H1 (cell line): ENCODE measurements at regions not wholly inside any gene's neighbourhood (a gene's known extent, or its start where the extent isn't known, plus 50 kb on each side); places are given as distances from the start of the nearest gene placed in this dataset.

Experiments
- CTCF ChIA-PET: fragments of 300-600 bp; sonication (Branson Sonifier 250); formaldehyde crosslinking; loops from one replicate; lab custom pipeline; 2021; ENCODE audit not compliant: partially characterized antibody; lab: Charles Lee
- POLR2A ChIA-PET: fragments of 300-600 bp; sonication (Branson Sonifier 250); formaldehyde crosslinking; loops from one replicate; lab custom pipeline; 2021; ENCODE audit warnings: inconsistent platforms; ENCODE audit not compliant: partially characterized antibody; lab: Charles Lee
- DNase-seq, 2 experiments: peaks; one replicate each; pipeline versions ENCODE4 v3.0.0 to v3.0.0-alpha.2; 2010 to 2022; ENCODE audit warnings: low spot score in 2 of 2, low read depth in 1 of 2, mixed read lengths in 1 of 2
- FAIRE-seq: peaks from 2 replicates; lab custom pipeline; 2011; peaks lifted over from hg19 to GRCh38; lab: Jason Lieb, UNC
- H2AFZ ChIP-seq: 2 replicates; pipeline ENCODE4 v1.8.1; 2012; ENCODE audit warnings: low read length, inconsistent platforms
- H2AK5ac ChIP-seq: 2 replicates; pipeline ENCODE4 v1.6.1; 2013; ENCODE audit warnings: low read depth, low read length
- H2BK120ac ChIP-seq: replicated peaks from 2 replicates; pipeline ENCODE3; 2013; ENCODE audit warnings: low read depth, low read length, inconsistent platforms
- H2BK12ac ChIP-seq: 2 replicates; pipeline ENCODE4 v1.6.1; 2013; ENCODE audit warnings: low read depth, low read length
- H2BK15ac ChIP-seq: 2 replicates; pipeline ENCODE4 v1.6.1; 2013; ENCODE audit warnings: low read length
- H2BK20ac ChIP-seq: 2 replicates; pipeline ENCODE4 v1.6.1; 2013; ENCODE audit warnings: low read length
- H2BK5ac ChIP-seq: 2 replicates; pipeline ENCODE4 v1.6.1; 2013; ENCODE audit warnings: low read depth, low read length
- H3K14ac ChIP-seq: 2 replicates; pipeline ENCODE4 v1.6.1; 2013; ENCODE audit warnings: inconsistent platforms; ENCODE audit not compliant: insufficient read length
- H3K18ac ChIP-seq: 2 replicates; pipeline ENCODE4 v1.6.1; 2013; ENCODE audit warnings: low read length; ENCODE audit errors: extremely low read depth
- H3K23ac ChIP-seq: 2 replicates; pipeline ENCODE4 v1.6.1; 2013; ENCODE audit warnings: inconsistent platforms; ENCODE audit not compliant: insufficient read length
- H3K23me2 ChIP-seq: 2 replicates; pipeline ENCODE4 v1.6.1; 2013; ENCODE audit warnings: low read depth, low read length
- H3K27ac ChIP-seq: 2 replicates; pipeline ENCODE4 v1.6.1; 2011; ENCODE audit warnings: low read depth, low read length, inconsistent platforms
- H3K27me3 ChIP-seq, 4 experiments: replicated peaks in 1 of 4; 1 replicate in 1 of 4; 2 replicates in 3 of 4; pipeline versions ENCODE4 v1.6.1 to v1.8.1; 2011 to 2013; ENCODE audit warnings: low read length in 3 of 4, mild to moderate bottlenecking in 3 of 4, inconsistent platforms in 2 of 4, mixed read lengths in 2 of 4, moderate library complexity in 1 of 4; ENCODE audit not compliant: control insufficient read depth in 3 of 4, insufficient read depth in 3 of 4; ENCODE audit errors: extremely low read depth in 1 of 4
- H3K36me3 ChIP-seq, 4 experiments: 2 replicates each; pipeline versions ENCODE4 v1.6.1 to v1.8.1; 2011 to 2013; ENCODE audit warnings: mild to moderate bottlenecking in 4 of 4, low read length in 3 of 4, moderate library complexity in 2 of 4, control low read depth in 1 of 4, inconsistent platforms in 1 of 4; ENCODE audit not compliant: insufficient read depth in 4 of 4, control insufficient read depth in 2 of 4
- H3K4ac ChIP-seq: replicated peaks from 2 replicates; pipeline ENCODE3; 2013; ENCODE audit warnings: low read length, low read depth, mixed read lengths, inconsistent platforms; ENCODE audit not compliant: insufficient read length
- H3K4me1 ChIP-seq, 4 experiments: replicated peaks in 1 of 4; 1 replicate in 1 of 4; 2 replicates in 3 of 4; pipeline versions ENCODE4 v1.6.1 to v1.8.1; 2011 to 2013; ENCODE audit warnings: low read length in 3 of 4, inconsistent platforms in 2 of 4, mixed read lengths in 1 of 4; ENCODE audit not compliant: insufficient read depth in 4 of 4, control insufficient read depth in 3 of 4
- H3K4me2 ChIP-seq, 2 experiments: 2 replicates each; pipeline versions ENCODE4 v1.6.1 to v1.8.1; 2011 to 2013; ENCODE audit warnings: low read depth in 2 of 2, low read length in 2 of 2, control low read depth in 1 of 2, inconsistent platforms in 1 of 2, mild to moderate bottlenecking in 1 of 2; ENCODE audit not compliant: insufficient read depth in 1 of 2
- H3K4me3 ChIP-seq, 4 experiments: fragments of 200-600, 300-600 bp in 1 of 4; sonication (generic), shearing (Covaris generic), sonication (Bioruptor Twin) in 1 of 4; 2 replicates each; pipeline versions ENCODE4 v1.5.1 to v1.8.1; 2011 to 2016; ENCODE audit warnings: low read length in 4 of 4, low read depth in 3 of 4, control low read depth in 2 of 4, inconsistent platforms in 2 of 4, mild to moderate bottlenecking in 2 of 4, mixed read lengths in 1 of 4, moderate library complexity in 1 of 4; ENCODE audit not compliant: insufficient read depth in 2 of 4; ENCODE audit errors: extremely low read depth in 1 of 4
- H3K56ac ChIP-seq: replicated peaks from 2 replicates; pipeline ENCODE3; 2013; ENCODE audit warnings: low read depth, mild to moderate bottlenecking, mixed read lengths, low read length, inconsistent platforms; ENCODE audit not compliant: insufficient read length
- H3K79me1 ChIP-seq: 2 replicates; pipeline ENCODE4 v1.6.1; 2013; ENCODE audit warnings: low read depth, low read length, control low read depth
- H3K79me2 ChIP-seq, 2 experiments: 2 replicates each; pipeline versions ENCODE4 v1.6.1 to v1.8.1; 2012 to 2013; ENCODE audit warnings: low read length in 2 of 2, mild to moderate bottlenecking in 2 of 2, inconsistent platforms in 1 of 2; ENCODE audit not compliant: insufficient read depth in 2 of 2, control insufficient read depth in 1 of 2
- H3K9ac ChIP-seq, 4 experiments: replicated peaks in 1 of 4; 1 replicate in 1 of 4; 2 replicates in 3 of 4; pipeline versions ENCODE4 v1.6.1 to v1.8.1; 2011 to 2013; ENCODE audit warnings: low read depth in 3 of 4, low read length in 3 of 4, control low read depth in 2 of 4, mild to moderate bottlenecking in 2 of 4, moderate library complexity in 2 of 4, inconsistent platforms in 1 of 4; ENCODE audit errors: extremely low read depth in 1 of 4
- H3K9me3 ChIP-seq, 2 experiments: 2 replicates each; pipeline versions ENCODE4 v1.6.1 to v1.8.1; 2012 to 2013; ENCODE audit warnings: mild to moderate bottlenecking in 2 of 2, moderate library complexity in 2 of 2, control low read depth in 1 of 2, inconsistent platforms in 1 of 2, low read depth in 1 of 2, low read length in 1 of 2, mixed read lengths in 1 of 2; ENCODE audit not compliant: insufficient read depth in 2 of 2
- H4K20me1 ChIP-seq, 2 experiments: replicated peaks in 1 of 2; 2 replicates each; pipeline versions ENCODE3 to v1.8.1; 2011 to 2013; ENCODE audit warnings: inconsistent platforms in 2 of 2, low read length in 2 of 2, mild to moderate bottlenecking in 1 of 2; ENCODE audit not compliant: insufficient read depth in 2 of 2, control insufficient read depth in 1 of 2
- H4K5ac ChIP-seq: 2 replicates; pipeline ENCODE4 v1.6.1; 2013; ENCODE audit warnings: low read length, low read depth, mixed read lengths, inconsistent platforms; ENCODE audit not compliant: insufficient read length
- H4K8ac ChIP-seq: 2 replicates; pipeline ENCODE4 v1.8.0; 2013; ENCODE audit warnings: mild to moderate bottlenecking, moderate library complexity, low read length, inconsistent platforms; ENCODE audit not compliant: insufficient read depth; ENCODE audit errors: extremely low read depth
- H4K91ac ChIP-seq: replicated peaks from 2 replicates; pipeline ENCODE3; 2013; ENCODE audit warnings: low read length, mixed read lengths, inconsistent platforms; ENCODE audit not compliant: insufficient read length
- CBX8 ChIP-seq: fragments of 300-800, 300-1000 bp; sonication (generic); IDR thresholded peaks from 2 replicates; pipeline ENCODE4 v1.7.1; 2016; ENCODE audit warnings: low read depth, low read length, borderline replicate concordance
- CHD1 ChIP-seq: IDR thresholded peaks from 2 replicates; pipeline ENCODE4 v1.6.1; 2012; ENCODE audit warnings: low read depth, low read length, improper control_type of control experiment
- CTCF ChIP-seq, 3 experiments: IDR thresholded peaks; 1 replicate in 2 of 3; 2 replicates in 1 of 3; pipeline versions ENCODE4 v1.5.1 to v1.6.1; 2011; ENCODE audit warnings: low read length in 3 of 3, mild to moderate bottlenecking in 3 of 3, inconsistent platforms in 2 of 3, low read depth in 1 of 3, moderate library complexity in 1 of 3; ENCODE audit not compliant: insufficient read depth in 1 of 3; ENCODE audit errors: control extremely low read depth in 1 of 3
- EGR1 ChIP-seq: IDR thresholded peaks from 2 replicates; pipeline ENCODE4 v1.6.1; 2011; ENCODE audit warnings: low read depth, low read length, borderline replicate concordance
- GABPA ChIP-seq: IDR thresholded peaks from 2 replicates; pipeline ENCODE4 v1.6.1; 2011; ENCODE audit warnings: mild to moderate bottlenecking, low read length, moderate library complexity, borderline replicate concordance; ENCODE audit not compliant: insufficient read depth
- GTF2F1 ChIP-seq: IDR thresholded peaks from 2 replicates; pipeline ENCODE4 v1.6.1; 2012; ENCODE audit warnings: low read depth, low read length, improper control_type of control experiment, borderline replicate concordance
- JUND ChIP-seq: IDR thresholded peaks from 2 replicates; pipeline ENCODE4 v1.6.1; 2011; ENCODE audit warnings: mild to moderate bottlenecking, improper control_type of control experiment, low read length
- KDM4A ChIP-seq: IDR thresholded peaks from one replicate; pipeline ENCODE4 v1.7.1; 2012; ENCODE audit warnings: low read depth, mild to moderate bottlenecking, moderate library complexity, low read length, inconsistent platforms; ENCODE audit not compliant: severe bottlenecking
- NANOG ChIP-seq: IDR thresholded peaks from 2 replicates; pipeline ENCODE4 v1.6.1; 2011; ENCODE audit warnings: low read length, low read depth, mild to moderate bottlenecking, inconsistent platforms; ENCODE audit not compliant: insufficient read depth, poor library complexity, severe bottlenecking
- POLR2A ChIP-seq, 2 experiments: IDR thresholded peaks; 1 replicate in 1 of 2; 2 replicates in 1 of 2; pipeline ENCODE4 v1.6.1; 2011; ENCODE audit warnings: low read depth in 2 of 2, low read length in 2 of 2, mild to moderate bottlenecking in 2 of 2; ENCODE audit errors: control extremely low read depth in 1 of 2
- SP1 ChIP-seq: IDR thresholded peaks from 2 replicates; pipeline ENCODE4 v1.6.1; 2011; ENCODE audit warnings: low read depth, low read length
- SP4 ChIP-seq: IDR thresholded peaks from 2 replicates; pipeline ENCODE4 v1.6.1; 2012; ENCODE audit warnings: low read length, inconsistent platforms
- ZNF274 ChIP-seq: IDR thresholded peaks from 2 replicates; pipeline ENCODE4 v1.7.0; 2012; ENCODE audit warnings: low read length, borderline replicate concordance; ENCODE audit errors: extremely low read depth
- WGBS, 2 experiments: shearing (Covaris generic) in 1 of 2; methylation state at CpG; one replicate each; pipeline versions ENCODE4 v1.1.6 to v1.1.7; 2013 to 2015; ENCODE audit warnings: low lambda C conversion rate in 2 of 2, mixed read lengths in 2 of 2, inconsistent platforms in 1 of 2, low coverage in 1 of 2, missing lambda C conversion rate in 1 of 2; ENCODE audit not compliant: insufficient replicate concordance in 2 of 2, insufficient coverage in 1 of 2, insufficient read length in 1 of 2; ENCODE audit errors: extremely low coverage in 1 of 2, missing lambda C conversion rate in 1 of 2; 5-methylcytosine and 5-hydroxymethylcytosine counted together

- no peaks in the 10 kb centered on the region for H4K20me1 ChIP-seq
- H3K4me1 ChIP-seq, result peaks cover 0 to 4% (median 3%) of the 10 kb centered on the region in 4 experiments; a peak in 5 of 7 replicates
- no peak overlapping the region for H3K27ac ChIP-seq
- H4K8ac ChIP-seq, result no peak overlapping the region
- H3K36me3 ChIP-seq, result no peaks in the 10 kb centered on the region
- H2AK5ac ChIP-seq, result no peak overlapping the region
- H3K9me3 ChIP-seq, result no peaks in the 10 kb centered on the region
- no peak overlapping the region for H2BK12ac ChIP-seq
- H3K23ac ChIP-seq, result no peak overlapping the region
- H2BK5ac ChIP-seq, result no peak overlapping the region
- no peak overlapping the region for H3K14ac ChIP-seq
- H3K56ac ChIP-seq, result no peak overlapping the region
- H2AFZ ChIP-seq, result no peak overlapping the region
- no peak overlapping the region for H4K91ac ChIP-seq
- H3K27me3 ChIP-seq, result peaks cover 0 to 2% (median 0%) of the 10 kb centered on the region in 4 experiments; a peak in 1 of 7 replicates
- WGBS, 2 experiments, result 90% methylated on average over 5 of the region's 6 CpGs; no CpG with 5 or more reads in 1 of the 2 experiments
- H4K5ac ChIP-seq, result no peak overlapping the region
- no peak overlapping the region for H2BK120ac ChIP-seq
- no peak overlapping the region for H3K9ac ChIP-seq
- H2BK15ac ChIP-seq, result no peak overlapping the region; the same call in 1 of the 2 replicates
- no peak overlapping the region for H3K4me3 ChIP-seq
- H3K23me2 ChIP-seq, result no peaks in the 10 kb centered on the region
- no peaks in the 10 kb centered on the region for H3K79me2 ChIP-seq
- POLR2A ChIA-PET, result no interaction called here
- H3K4me2 ChIP-seq, result no peak overlapping the region
- FAIRE-seq (no peak), DNase-seq (no peak)
- no peak overlapping the region for H3K18ac ChIP-seq
- CTCF ChIA-PET, result no interaction called here
- no peak overlapping the region for H3K4ac ChIP-seq
- no peak overlapping the region for H2BK20ac ChIP-seq
- no peaks in the 10 kb centered on the region for H3K79me1 ChIP-seq
- TF ChIP-seq JUND, result no peak
- no peak for TF ChIP-seq SP1
- no peak for TF ChIP-seq ZNF274
- TF ChIP-seq SP4, result no peak
- TF ChIP-seq CBX8, result no peak
- no peak for TF ChIP-seq CHD1
- no peak for TF ChIP-seq GTF2F1
- TF ChIP-seq EGR1, result no peak
- no peak for TF ChIP-seq KDM4A
- no peak for TF ChIP-seq CTCF (IDR thresholded peaks at IDR 0.05; ENCODE audit: control extremely low read depth in 1 of 3, insufficient read depth in 1 of 3, low read depth in 1 of 3, low read length in 3 of 3)
- no peak for TF ChIP-seq POLR2A (IDR thresholded peaks at IDR 0.05; ENCODE audit: control extremely low read depth in 1 of 2, low read depth in 2 of 2, low read length in 2 of 2)
- TF ChIP-seq GABPA, result no peak
- TF ChIP-seq NANOG, result no peak
Observed at GRCh38 chr14:76264384-76264783, 111.6 kb upstream of the ESRRB start.
